Hematopoietic multipotent progenitor cell treated with erythropoietin and hydrocortisone succinate and interleukin-3 and kit ligand, for 4 days (in vitro differentiated cells): ENCODE measurements at regions not wholly inside any gene's neighbourhood (a gene's known extent, or its start where the extent isn't known, plus 50 kb on each side); places are given as distances from the start of the nearest gene placed in this dataset.
"Not testable (repeated sequence)": the region's sequence is repeated elsewhere in the genome, so short reads cannot be mapped to it uniquely, and the experiment has no call there.

ENCODE experiments used
- DNase-seq: peaks from one replicate; pipeline ENCODE4 v3.0.0-alpha.2; 2015

DNA sequence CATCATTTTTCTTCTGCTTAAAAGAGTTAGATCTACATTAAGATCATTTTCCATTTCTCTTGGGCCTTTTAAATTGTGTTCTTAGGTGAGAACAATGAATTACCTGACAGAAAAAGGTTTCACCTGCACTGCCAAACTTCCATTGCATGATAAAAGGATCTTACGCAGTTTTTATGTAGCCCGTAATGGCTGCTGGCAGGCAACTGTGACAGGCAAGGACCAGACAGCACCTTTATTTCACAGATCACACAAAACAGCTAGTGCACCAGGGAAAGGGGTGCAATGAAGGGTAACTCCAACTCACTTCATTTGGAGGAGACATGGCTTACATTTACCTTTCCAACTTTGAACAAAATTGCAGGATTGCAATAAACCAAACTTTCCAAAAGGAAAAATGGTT lies 159.8 kb downstream of the SLITRK1 start:
- DNase-seq = no peak

DNA sequence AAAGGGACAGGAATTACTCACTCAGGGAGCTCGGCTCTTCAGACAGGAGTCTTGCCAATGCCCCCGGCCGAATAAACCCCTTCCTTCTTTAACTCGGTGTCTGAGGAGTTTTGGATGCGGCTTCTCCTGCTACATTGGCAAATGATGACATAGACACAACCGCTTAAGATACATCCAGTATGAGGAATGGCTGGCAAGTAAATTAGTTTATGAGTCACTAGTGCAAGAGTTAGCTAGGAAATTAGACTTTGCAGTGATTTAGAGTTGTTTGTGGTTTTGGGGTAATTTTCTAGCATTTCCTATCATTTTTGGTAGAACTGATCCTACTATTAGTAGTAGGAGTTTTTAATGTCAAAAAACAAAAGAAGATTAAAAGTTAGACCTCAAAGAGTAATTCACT lies 166.2 kb downstream of the SLITRK1 start:
- DNase-seq = no peak

DNA sequence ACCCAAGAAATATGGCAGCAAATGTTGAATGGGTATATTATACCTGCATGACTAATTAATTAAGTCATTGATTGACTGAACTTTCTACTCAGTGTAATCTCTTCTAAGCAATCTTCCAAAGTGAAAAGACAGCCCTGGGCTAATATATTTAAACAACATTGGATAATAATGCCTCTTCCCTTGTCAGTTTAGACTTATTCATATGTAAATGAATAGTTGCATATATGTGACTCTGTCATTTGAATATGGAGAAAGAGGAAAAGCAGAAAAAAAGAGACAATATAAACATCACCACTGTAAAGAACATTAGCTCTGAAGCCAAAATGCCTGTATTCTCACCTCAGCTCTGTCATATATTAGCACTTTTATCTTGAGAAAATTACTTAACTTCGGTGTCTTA lies 168.0 kb downstream of the SLITRK1 start:
- no peak for DNase-seq

DNA sequence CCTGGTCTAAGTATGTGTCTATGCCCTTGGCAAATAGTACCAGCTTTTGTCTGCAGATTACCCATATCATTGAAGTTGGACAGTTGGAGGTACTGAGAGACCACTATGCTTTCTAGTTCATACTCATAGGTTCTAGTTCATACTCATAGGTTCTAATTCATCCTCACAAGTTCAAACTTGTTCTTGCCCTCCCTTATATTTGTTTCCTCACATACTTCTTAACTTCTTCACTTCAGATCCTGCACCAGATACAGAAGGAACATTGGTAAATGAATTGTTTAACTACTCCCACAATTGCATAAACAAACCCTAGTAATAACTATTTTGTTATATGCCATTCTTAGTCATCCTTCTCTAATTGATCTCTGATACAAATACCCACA lies 172.2 kb downstream of the SLITRK1 start:
- DNase-seq = no peak

DNA sequence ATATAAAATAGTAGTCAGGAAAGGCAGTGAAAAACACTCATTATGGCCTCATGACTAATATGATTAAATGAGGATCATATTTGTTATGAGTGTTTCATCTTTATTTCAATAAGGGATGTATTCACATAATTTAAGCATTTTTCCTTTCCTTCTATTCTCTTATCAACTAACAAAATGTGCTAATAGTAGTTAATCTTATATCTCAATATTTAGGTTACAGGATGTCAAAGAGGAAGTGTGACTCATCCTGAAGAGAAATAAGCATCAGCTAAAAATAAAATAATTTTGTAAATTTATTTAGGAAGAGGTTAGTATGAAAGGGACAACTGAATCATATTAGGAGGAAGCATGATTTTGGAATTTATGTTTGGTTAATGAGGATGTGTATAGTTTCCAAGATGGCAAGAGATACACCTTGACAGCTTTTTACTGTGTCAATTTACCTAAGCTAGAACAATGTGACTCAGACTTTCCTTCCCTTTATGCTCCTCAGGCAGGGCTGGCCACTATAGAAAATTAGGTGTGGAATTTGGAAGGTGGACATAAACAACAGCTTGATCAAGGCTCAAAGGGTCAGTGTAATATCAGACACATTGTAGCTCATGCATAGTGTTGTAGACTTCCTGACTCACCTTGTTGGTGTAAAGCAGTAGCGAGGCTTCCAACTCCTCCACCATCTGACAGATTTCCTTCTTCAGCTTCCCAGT lies 172.7 kb downstream of the SLITRK1 start:
- peak; percentile 51 for DNase-seq

DNA sequence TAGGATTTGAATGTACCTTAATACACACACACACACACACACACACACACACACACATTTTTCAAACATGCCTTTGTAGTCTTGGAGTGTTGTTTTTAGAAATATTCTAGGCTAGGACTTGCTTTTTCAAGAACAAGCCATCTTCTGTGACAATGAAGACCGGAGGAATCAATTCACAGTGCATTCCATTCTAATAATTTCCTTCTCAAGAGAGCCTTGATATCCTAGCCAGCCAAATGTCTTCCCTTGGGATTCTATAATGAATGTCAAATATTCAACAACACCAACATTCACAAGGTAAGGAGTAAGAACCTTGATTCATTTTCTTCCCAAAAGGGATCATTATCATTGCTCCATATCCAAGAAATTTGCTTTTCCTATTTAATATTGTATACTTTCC lies 180.3 kb downstream of the SLITRK1 start:
- DNase-seq = no peak

DNA sequence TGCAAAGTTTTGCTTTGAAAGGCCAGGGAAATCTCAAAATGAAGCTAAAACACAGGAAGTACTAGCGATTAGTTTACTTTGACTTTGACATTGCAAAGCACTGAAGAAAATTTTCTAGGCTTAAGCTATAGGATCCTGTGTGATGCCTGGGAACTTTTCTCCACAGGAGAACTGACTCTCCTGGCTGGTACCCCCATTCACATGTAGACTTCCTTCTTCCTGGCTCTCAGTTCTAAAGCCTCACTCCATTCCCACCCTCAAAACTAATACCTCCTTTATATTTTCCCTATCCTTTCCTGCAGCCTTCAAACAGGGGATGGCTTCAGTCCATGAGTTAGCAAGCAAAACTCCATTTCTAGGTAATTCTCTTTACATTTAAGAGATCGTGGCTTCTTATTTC lies 189.5 kb downstream of the SLITRK1 start:
- DNase-seq = no peak

DNA sequence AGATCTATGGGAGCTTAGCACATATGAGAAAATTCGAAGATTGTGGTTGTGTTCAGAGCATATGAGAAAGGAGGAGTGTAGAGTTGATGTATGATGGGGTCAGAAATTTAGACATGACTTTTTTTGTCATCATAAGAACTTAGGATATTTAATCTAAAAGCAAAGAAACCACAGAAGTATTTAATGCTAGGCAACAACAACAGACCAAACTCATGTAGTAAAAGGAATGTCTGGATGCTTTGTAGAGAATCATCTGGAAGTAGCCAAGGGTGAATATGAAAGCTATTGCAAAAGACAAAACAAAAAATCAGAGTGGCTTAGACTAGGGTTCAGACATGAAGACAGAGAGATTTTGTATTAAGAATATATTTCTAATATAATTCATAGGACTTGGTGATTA lies 190.3 kb downstream of the SLITRK1 start:
- no peak for DNase-seq

DNA sequence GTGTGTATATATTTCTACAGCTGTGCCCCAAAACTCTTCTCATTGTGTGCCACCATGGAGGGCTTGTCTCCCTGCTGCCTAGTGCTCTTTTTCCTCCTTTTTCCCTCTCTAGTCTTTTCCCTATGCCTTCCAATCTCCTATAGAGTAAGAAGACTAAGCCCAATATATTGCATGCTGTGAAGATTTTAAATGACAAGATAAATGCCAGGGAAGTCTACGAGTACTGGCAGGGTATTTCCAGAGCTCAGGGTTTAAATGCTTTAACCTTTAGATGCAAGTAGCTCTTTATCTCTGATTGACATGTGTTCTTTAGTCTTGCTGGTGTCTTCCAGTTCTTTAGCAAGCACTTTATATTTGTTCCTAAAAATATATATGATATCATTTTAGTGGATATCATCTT lies 200.7 kb downstream of the SLITRK1 start:
- DNase-seq = no peak

DNA sequence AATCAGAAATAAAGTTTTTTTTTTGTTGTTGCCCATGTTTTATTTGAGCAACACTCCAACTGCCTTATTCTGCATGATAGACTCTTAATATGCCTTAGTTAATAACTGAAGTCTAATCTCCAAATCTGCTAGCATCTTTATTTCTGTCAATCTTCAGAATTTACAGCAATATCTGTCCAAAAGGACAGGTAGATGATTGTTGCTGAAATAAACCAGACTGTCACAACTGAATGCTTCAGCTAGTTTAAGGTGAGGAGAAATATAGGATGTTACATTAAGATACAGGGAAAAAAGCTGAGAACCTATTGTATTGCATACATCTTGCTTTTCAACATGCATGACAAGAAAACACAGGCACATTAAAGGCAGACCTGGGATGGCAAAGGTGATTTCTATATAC lies 204.3 kb downstream of the SLITRK1 start:
- DNase-seq = no peak

DNA sequence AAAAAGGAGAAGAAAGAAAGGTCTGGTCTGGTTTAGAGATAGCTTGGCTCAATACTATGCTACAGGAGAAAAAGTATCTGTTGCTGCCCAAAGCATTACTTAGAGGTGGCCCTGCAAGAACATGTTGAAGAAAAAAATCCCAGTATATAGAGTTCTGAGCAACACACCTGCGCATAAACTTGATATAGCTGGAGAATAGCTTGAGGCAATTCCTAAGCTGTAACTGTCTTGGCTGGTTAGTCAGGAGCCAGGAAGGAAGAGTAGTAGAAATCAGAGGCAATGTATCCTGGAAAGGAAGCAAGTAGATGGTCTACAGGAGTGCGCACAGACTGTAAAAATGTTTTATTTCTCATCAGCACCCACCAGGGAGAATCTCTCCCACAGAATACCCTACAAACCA lies 209.7 kb downstream of the SLITRK1 start:
- no peak for DNase-seq

DNA sequence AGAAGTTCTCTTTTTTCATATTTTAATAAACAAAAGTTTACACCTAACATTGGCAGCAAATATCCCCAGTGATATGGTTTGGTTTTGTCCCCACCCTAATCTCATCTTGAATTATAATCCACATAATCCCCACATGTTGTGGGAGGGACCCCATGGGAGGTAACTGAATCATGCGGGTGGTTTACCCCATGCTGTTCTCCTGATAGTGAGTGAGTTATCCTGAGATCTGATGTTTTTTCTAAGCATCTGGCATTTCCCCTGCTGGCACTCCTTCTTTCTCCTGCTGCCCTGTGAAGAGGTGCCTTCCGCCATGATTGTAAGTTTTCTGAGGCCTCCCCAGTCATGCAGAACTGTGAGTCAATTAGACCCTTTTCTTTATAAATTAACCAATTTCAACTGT lies 214.7 kb downstream of the SLITRK1 start:
- DNase-seq = no peak

DNA sequence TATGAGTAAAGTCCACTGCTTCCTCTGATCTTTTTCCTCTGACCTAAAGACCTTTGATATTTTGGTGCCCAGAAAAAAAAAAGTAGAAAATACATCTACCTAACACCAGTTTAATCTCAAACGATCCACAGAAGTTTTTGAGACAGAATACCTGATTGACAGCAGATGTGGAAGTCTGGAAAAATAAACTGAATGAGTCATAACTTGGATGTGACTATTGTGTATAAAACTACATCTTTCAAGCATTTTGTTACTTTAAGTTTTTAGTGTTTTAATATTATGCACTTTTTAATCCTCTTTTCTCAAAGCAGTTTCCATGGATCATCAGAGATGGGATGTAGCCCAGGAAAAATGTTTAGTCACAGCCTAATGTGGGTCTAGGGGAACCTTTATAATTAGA lies 216.1 kb downstream of the SLITRK1 start:
- DNase-seq = no peak

DNA sequence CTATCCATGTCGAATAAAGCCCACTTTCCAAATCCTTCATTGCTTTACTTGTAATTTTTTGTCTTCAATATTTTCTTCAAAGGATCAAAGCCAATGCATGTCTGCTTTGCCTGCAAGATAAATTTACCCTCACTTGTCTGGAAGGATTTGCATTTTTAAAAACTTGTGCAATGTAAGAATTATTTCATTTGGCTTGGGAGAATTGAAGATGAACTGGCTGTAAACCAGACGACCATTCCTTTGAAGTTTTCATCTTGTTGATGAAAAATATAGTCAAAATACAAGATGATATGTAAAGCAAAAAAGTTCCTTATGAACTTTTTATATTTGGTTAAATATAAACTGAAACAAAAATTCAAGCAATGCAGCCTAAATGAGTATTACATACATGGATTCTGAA lies 225.0 kb downstream of the SLITRK1 start:
- no peak for DNase-seq

DNA sequence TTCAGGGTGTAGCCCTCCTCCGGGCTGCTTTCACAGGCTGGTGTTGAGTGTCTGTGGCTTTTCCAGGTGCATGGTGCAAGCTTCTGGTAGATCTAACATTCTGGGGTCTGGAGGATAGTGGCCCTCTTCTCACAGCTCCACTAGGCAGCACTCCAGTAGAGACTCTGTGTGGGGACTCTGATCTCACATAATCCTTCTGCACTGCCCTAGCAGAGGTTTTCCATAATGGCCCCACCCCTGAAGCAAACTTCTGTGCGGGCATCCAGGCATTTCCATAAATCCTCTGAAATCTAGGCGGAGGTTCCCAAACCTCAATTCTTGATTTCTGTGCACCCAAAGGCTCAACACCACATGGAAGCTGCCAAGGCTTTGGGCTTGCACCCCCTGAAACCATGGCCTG lies 239.7 kb downstream of the SLITRK1 start:
- DNase-seq = not testable (repeated sequence)

DNA sequence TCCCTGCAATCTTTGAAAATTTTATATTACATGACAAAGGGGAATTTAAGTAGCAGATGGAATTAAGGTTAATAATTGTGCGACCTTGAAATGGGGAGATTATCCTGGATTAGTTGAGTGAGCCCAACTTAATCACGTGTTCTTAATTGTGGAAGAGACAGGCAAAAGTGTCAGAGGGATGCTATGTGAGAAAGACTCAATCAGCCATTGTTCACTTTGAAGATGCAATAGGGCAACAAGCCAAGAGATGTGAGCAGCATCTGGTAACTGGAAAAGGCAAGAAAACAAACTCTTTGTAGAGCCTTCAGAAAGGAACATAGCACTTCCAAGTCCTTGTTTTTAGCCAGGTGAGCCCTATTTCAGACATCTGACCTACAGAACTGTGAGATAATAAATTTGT lies 247.7 kb downstream of the SLITRK1 start:
- DNase-seq = no peak

DNA sequence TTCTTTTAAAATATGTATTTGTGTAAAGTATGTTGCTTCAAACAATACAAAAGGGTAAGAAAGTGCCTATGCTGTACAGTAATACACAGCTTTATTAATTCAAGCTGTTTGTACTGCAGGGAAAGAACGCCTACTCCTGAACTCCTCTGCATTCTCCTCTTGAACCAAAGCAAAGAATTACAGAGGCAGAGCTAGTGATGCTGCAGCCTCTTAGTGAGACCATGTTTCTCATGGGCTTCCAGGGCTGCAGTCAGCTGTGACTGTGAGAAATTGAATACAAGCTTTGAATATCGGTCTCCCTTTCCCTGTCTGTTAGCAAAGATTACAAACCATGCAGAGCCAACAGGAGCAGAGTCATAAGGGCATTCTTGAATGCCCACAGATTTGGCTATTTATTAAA lies 248.5 kb downstream of the SLITRK1 start:
- no peak for DNase-seq

DNA sequence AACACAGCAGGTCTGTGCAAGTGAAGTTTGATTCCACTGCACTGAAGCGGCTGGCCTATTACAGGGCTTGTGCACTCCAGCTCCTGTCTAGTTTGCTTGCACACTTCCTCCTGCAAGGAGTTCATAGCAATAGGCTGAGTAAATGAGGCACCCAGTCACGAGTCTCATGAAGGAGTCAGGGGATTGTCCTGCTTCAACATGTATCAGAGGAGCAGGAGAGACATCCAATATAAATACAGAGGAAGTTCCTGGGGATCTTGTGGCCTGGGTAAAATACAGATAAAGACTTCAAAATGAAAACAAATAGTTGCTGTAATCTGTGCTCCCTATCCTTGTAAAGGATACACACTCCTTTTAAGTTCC lies 259.9 kb downstream of the SLITRK1 start:
- DNase-seq = no peak

DNA sequence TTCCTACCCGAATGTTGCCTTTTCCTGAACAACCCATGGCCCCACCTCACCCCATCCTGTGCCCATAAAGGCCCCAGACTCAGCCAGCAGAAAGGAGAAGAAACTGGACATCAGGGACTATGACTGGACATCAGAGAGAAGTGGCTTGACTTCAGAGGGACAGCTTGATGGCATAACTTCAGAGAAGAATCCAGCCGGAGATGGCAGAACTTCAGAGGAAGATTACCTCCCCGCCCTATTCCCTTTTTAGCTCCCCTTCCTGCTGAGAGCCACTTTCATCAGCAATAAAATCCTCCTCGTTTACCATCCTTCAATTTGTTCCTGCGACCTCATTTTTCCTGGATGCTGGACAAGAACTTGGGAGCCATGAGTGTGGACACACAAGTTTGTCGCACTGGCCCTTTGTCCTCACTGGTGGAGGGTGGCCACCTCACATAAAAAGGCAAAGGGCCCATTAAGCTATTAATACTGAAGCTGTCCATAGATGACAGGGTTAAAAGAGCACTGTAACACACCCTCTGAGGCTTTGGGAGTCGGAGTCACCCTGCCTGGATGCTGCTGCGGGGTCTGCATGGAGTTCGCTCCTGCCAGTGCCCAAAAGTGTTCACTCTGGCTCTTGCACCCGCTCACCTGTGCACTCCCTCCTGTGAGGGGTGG lies 260.4 kb downstream of the SLITRK1 start:
- DNase-seq = no peak

DNA sequence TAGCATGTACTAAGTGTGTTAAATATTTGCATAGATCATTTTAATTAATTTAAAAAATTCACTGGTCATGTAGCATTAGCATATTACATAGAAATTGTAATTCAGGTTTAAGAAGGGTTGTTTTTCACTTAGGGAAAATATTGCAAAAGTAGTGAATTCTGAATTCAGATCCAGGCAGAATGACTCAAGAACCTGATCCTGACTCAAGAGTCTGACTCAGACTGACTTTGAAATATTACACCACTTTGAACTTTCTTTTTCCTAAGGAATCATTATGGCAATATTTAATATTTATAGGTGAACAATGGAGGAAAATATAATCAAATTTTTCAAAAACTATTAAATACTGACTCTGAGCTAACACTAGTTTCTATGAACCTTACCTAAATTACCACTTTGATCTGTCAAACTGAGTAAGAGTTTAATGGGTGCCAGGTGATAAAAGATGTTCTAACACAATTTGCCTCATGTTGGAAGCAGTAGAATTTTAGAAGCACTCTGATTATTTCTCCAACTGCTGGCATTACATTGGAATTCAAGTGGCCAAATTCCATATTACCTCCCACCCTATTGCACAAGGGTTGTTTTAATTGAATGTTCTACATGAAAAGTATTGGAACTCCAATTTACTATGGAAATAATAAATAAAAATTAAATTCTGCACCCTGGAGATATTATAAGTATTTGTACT lies 261.6 kb downstream of the SLITRK1 start:
- no peak for DNase-seq

DNA sequence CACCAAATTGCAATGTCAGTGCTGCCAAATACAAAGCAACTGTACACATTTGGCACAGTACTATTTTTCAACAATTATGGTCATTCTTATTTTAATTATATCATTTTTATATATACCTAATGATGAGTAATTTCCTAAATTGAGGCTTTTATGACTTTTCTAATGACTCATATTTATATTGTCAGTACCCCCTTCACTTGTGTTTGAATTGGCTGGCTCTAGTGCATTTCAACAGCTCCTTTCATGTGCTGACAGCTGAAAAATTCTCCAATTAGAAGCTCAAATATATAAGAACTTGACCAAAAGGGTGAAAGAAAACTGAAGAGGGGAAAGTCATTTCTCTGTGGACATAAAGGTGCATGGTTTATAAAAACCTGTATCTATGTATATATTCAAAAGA lies 263.3 kb downstream of the SLITRK1 start:
- no peak for DNase-seq

DNA sequence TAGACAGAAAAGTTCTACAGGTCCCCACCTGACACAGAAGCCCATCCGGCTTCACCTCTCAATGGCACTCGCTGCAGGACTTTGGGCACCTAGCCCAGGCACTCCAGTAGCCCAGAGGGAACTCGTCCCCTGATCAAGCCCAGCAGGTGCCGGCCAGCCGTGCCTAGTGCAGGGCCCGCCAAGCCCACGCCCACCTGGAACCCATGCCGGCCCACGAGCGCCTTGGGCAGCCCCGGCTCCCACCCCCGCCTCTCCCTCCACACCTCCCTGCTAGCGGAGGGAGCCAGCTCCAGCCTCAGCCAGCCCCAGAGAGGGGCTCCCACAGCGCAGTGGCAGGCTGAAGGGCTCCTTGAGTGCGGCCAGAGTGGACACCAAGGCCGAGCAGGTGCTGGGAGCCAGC lies 268.8 kb downstream of the SLITRK1 start:
- DNase-seq = no peak

DNA sequence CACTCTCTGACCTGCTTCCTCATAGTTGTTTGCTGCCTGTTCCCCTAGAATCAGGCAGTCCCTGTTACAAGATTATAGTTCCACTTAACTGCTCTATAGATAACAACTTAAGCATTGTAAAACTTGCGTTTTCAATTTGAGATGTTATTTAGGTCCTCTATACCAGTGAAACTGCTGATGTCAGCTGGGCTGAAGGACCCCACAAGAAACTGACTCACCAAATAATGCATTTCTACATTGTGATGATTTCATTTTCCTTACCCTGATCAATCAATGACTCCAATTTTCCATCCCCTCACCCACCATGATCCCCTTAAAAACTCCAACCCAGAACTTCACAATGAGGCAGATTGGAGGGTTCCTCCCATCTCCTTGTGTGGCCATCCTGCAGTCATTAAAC lies 280.7 kb downstream of the SLITRK1 start:
- no peak for DNase-seq

DNA sequence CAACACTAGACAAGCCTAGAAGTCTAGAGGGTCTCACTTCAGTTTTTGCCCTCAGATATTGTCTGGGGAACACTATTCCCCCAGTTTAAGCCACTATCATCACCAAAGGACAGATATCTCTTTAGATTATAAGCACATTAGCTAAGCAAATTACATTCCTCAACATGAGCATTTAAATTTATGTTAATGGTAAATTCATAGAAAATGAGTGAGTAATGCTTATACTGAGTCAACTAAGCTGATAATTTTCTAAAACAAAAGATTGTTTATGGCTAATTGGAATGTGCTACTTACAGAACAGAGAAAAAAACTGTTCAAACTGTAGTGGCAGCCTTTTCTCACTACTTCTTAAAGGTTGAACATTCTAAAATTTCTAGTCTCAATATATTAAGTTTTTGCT lies 290.2 kb downstream of the SLITRK1 start:
- no peak for DNase-seq

DNA sequence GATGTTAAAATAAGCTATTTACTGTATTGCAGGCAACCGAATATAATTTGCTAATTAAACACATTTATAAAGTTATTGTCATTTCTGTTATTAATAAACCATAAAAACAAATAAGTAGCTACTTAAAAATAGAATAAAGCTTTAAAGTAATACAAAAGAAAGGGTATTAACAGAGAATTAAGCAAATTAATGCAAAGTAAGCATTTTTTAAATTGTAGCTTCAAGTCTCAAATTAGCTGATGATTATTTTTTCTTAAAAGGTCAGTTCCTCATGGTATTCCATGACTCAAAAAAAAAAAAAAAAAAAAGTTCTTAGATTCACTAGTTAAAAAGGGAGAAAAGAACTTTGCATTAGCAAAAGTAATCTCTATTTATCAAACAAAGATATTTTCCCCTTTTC lies 292.5 kb downstream of the SLITRK1 start:
- DNase-seq = no peak
